ENCODE measurements at regions not wholly inside any gene's neighbourhood (a gene's known extent, or its start where the extent isn't known, plus 50 kb on each side); places are given as distances from the start of the nearest gene placed in this dataset.

- TF ChIP-seq EZH2 (IDR thresholded peaks at IDR 0.05; ENCODE audit: low read length, unreplicated experiment) (no peak), CTCF (conservative IDR thresholded peaks at IDR 0.05; ENCODE audit: low read depth, low read length) (no peak)
These were observed 248.7 kb upstream of the PIK3C3 start for GRCh38 chr18:41706301-41706700.
